CD14-positive monocyte (primary cell): ENCODE measurements at regions not wholly inside any gene's neighbourhood (a gene's known extent, or its start where the extent isn't known, plus 50 kb on each side); places are given as distances from the start of the nearest gene placed in this dataset.

Experiments
- DNase-seq, 3 donors: peaks; one replicate each; pipeline ENCODE4 v3.0.0-alpha.2; 2011 to 2022
- H2AFZ ChIP-seq: 2 replicates; pipeline ENCODE4 v1.6.0; 2012; ENCODE audit warnings: mild to moderate bottlenecking, low read depth, low read length, inconsistent platforms; ENCODE audit not compliant: insufficient read depth, poor library complexity, severe bottlenecking
- H3K27ac ChIP-seq, 2 donors: 1 replicate in 1 of 2; 2 replicates in 1 of 2; pipeline ENCODE4 v1.5.1; 2012 to 2013; ENCODE audit warnings: low read length in 2 of 2, control low read depth in 1 of 2, inconsistent platforms in 1 of 2, low read depth in 1 of 2, mild to moderate bottlenecking in 1 of 2
- H3K27me3 ChIP-seq, 2 donors: one replicate each; pipeline versions ENCODE4 v1.6.0 to v1.6.1; 2011 to 2013; ENCODE audit warnings: low read length in 2 of 2; ENCODE audit not compliant: control insufficient read depth in 2 of 2, insufficient read depth in 2 of 2
- H3K36me3 ChIP-seq, 2 donors: replicated peaks in 1 of 2; 1 replicate in 1 of 2; 2 replicates in 1 of 2; pipeline versions ENCODE4 v1.5.1 to v1.6.1; 2012 to 2013; ENCODE audit warnings: low read length in 2 of 2, control low read depth in 1 of 2, inconsistent platforms in 1 of 2, mild to moderate bottlenecking in 1 of 2; ENCODE audit not compliant: insufficient read depth in 2 of 2, control insufficient read depth in 1 of 2
- H3K4me1 ChIP-seq, 2 donors: 1 replicate in 1 of 2; 2 replicates in 1 of 2; pipeline versions ENCODE4 v1.5.1 to v1.6.1; 2012 to 2013; ENCODE audit warnings: low read length in 2 of 2, control low read depth in 1 of 2, inconsistent platforms in 1 of 2, mild to moderate bottlenecking in 1 of 2, moderate library complexity in 1 of 2; ENCODE audit not compliant: insufficient read depth in 2 of 2, control insufficient read depth in 1 of 2
- H3K4me2 ChIP-seq: replicated peaks from 2 replicates; pipeline ENCODE3; 2012; ENCODE audit warnings: low read length, moderate library complexity, mild to moderate bottlenecking; ENCODE audit not compliant: poor library complexity, severe bottlenecking; ENCODE audit errors: extremely low read depth
- H3K4me3 ChIP-seq, 3 experiments: fragments of 200-600 bp in 1 of 3; sonication (generic) in 1 of 3; replicated peaks in 1 of 3; 1 replicate in 2 of 3; 2 replicates in 1 of 3; pipeline ENCODE4 v1.5.1; 2011 to 2013; ENCODE audit warnings: low read length in 3 of 3, mild to moderate bottlenecking in 3 of 3, control low read depth in 2 of 3, low read depth in 2 of 3, inconsistent platforms in 1 of 3, moderate library complexity in 1 of 3
- H3K79me2 ChIP-seq: 2 replicates; pipeline ENCODE4 v1.6.0; 2012; ENCODE audit warnings: mild to moderate bottlenecking, control low read depth, inconsistent platforms, low read length, moderate library complexity; ENCODE audit not compliant: insufficient read depth
- H3K9ac ChIP-seq: 2 replicates; pipeline ENCODE4 v1.6.0; 2017; ENCODE audit warnings: low read length, mild to moderate bottlenecking; ENCODE audit not compliant: insufficient read depth, poor library complexity, severe bottlenecking
- H3K9me3 ChIP-seq, 2 donors: replicated peaks in 1 of 2; 1 replicate in 1 of 2; 2 replicates in 1 of 2; pipeline versions ENCODE4 v1.5.1 to v1.6.1; 2012 to 2013; ENCODE audit warnings: low read length in 2 of 2, control low read depth in 1 of 2; ENCODE audit not compliant: control insufficient read depth in 1 of 2, insufficient read depth in 1 of 2
- H4K20me1 ChIP-seq: 2 replicates; pipeline ENCODE4 v1.6.0; 2012; ENCODE audit warnings: mild to moderate bottlenecking, low read length, control low read depth, moderate library complexity; ENCODE audit not compliant: insufficient read depth
- H3K27ac Mint-ChIP-seq, 7 donors: one replicate each; pipeline ENCODE4 v1.8.0; 2020; ENCODE audit warnings: mild to moderate bottlenecking in 7 of 7, mixed read lengths in 7 of 7, moderate library complexity in 6 of 7, inconsistent platforms in 2 of 7
- H3K27me3 Mint-ChIP-seq, 3 donors: one replicate each; pipeline ENCODE4 v1.8.0; 2021 to 2022; ENCODE audit warnings: low read depth in 3 of 3, mild to moderate bottlenecking in 3 of 3, mixed read lengths in 3 of 3, moderate library complexity in 3 of 3, inconsistent platforms in 1 of 3
- H3K36me3 Mint-ChIP-seq, 2 donors: one replicate each; pipeline ENCODE4 v1.8.0; 2020; ENCODE audit warnings: mixed read lengths in 2 of 2, inconsistent platforms in 1 of 2, mild to moderate bottlenecking in 1 of 2
- H3K4me1 Mint-ChIP-seq: one replicate; pipeline ENCODE4 v1.8.0; 2020; ENCODE audit warnings: mild to moderate bottlenecking, mixed read lengths
- H3K4me3 Mint-ChIP-seq, 2 donors: one replicate each; pipeline ENCODE4 v1.8.0; 2020; ENCODE audit warnings: mild to moderate bottlenecking in 2 of 2, mixed read lengths in 2 of 2, moderate library complexity in 1 of 2
- H3K9me3 Mint-ChIP-seq, 7 donors: one replicate each; pipeline ENCODE4 v1.8.0; 2020 to 2022; ENCODE audit warnings: mixed read lengths in 7 of 7, mild to moderate bottlenecking in 6 of 7, moderate library complexity in 6 of 7, inconsistent platforms in 2 of 7
- WGBS: methylation state at CpG from one replicate; pipeline ENCODE4 v1.1.5; 2013; ENCODE audit warnings: missing lambda C conversion rate; ENCODE audit not compliant: insufficient coverage; 5-methylcytosine and 5-hydroxymethylcytosine counted together
- intact Hi-C, 2 donors: fragments of 100-400 bp; cut with micrococcal nuclease; formaldehyde crosslinking; loops; one replicate each; pipeline versions ENCODE4 v1.15.0 to v1.15.1; 2023
- TF ChIP-seq, protein P1 (sequence below): fragments of 200-600 bp; IDR thresholded peaks from one replicate; pipeline ENCODE4 v1.8.0; 2022; ENCODE audit warnings: antibody characterized with exemption, mild to moderate bottlenecking

DNA sequence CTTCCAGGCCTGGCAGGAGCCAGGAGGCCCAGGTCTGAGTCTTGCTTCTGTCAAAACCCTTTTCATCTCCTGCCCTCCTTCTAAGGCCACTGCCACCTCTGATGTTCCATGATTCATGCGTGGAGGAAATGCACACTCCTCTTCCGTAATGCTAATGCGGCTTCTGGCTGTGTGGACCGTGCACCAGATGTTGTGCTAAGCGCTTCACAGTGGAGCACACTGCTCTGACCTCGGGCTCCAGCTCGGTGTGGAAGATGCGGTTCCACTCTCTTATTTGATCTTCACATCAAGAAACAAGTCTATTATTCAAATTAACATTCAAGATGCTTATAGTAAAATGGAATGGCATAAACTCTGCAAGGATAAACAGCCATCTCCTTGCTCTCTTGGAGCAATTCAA lies 629.2 kb downstream of the UQCRFS1 start:
- TF ChIP-seq, protein P1, sequence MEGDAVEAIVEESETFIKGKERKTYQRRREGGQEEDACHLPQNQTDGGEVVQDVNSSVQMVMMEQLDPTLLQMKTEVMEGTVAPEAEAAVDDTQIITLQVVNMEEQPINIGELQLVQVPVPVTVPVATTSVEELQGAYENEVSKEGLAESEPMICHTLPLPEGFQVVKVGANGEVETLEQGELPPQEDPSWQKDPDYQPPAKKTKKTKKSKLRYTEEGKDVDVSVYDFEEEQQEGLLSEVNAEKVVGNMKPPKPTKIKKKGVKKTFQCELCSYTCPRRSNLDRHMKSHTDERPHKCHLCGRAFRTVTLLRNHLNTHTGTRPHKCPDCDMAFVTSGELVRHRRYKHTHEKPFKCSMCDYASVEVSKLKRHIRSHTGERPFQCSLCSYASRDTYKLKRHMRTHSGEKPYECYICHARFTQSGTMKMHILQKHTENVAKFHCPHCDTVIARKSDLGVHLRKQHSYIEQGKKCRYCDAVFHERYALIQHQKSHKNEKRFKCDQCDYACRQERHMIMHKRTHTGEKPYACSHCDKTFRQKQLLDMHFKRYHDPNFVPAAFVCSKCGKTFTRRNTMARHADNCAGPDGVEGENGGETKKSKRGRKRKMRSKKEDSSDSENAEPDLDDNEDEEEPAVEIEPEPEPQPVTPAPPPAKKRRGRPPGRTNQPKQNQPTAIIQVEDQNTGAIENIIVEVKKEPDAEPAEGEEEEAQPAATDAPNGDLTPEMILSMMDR, result no peak
- Mint-ChIP-seq H3K4me3 (no peak overlapping the region), H3K9me3 (peaks cover 0 to 6% (median 0%) of the 10 kb centered on the region in 7 donors), H3K27ac (no peak overlapping the region), H3K27me3 (peaks cover 2 to 9% (median 3%) of the 10 kb centered on the region in 3 donors), H3K36me3 (no peaks in the 10 kb centered on the region), H3K4me1 (no peaks in the 10 kb centered on the region)
- no peaks in the 10 kb centered on the region for H3K9me3 ChIP-seq
- no peaks in the 10 kb centered on the region for H3K4me1 ChIP-seq
- no peaks in the 10 kb centered on the region for H4K20me1 ChIP-seq
- no peak for DNase-seq
- H3K4me3 ChIP-seq, result no peak overlapping the region
- intact Hi-C loops, result no loop called here
- no peaks in the 10 kb centered on the region for H3K36me3 ChIP-seq
- no peak overlapping the region for H3K4me2 ChIP-seq
- no peak overlapping the region for H3K9ac ChIP-seq
- H3K27me3 ChIP-seq, result no peaks in the 10 kb centered on the region
- WGBS, result 95% methylated on average over 4 of the region's 8 CpGs
- no peak overlapping the region for H2AFZ ChIP-seq
- H3K27ac ChIP-seq, result no peak overlapping the region
- H3K79me2 ChIP-seq, result no peaks in the 10 kb centered on the region

DNA sequence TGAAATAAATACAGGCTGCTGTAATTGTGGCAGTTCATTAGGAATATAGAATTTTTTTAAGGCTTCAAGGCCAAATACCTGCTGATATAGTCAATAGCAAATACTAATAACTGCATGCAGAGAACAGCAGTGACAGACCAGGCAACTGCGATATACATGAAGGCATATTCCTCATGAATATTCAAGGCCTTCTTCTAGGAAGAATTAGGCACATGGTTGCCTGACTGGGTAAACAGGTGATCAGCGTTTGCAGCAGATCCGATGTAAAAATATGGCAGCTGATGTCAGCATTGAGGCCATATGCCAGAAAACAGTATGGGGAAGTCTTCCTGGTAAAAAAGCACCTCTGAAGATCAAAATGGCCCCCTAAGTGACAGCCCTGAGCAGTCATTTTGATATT lies 629.7 kb downstream of the UQCRFS1 start:
- Histone ChIP-seq H3K27me3 (no peaks in the 10 kb centered on the region), H4K20me1 (no peaks in the 10 kb centered on the region), H3K27ac (no peak overlapping the region), H3K9me3 (no peaks in the 10 kb centered on the region), H3K9ac (no peak overlapping the region), H3K79me2 (no peaks in the 10 kb centered on the region), H3K4me2 (no peak overlapping the region), H2AFZ (no peak overlapping the region), H3K4me1 (no peaks in the 10 kb centered on the region), H3K36me3 (no peaks in the 10 kb centered on the region), H3K4me3 (no peak overlapping the region)
- H3K9me3 Mint-ChIP-seq, result peaks cover 0 to 6% (median 0%) of the 10 kb centered on the region in 7 donors
- WGBS, result 88% methylated on average over 3 of the region's 3 CpGs
- TF ChIP-seq, protein P1, result no peak
- intact Hi-C loops, result no loop called here
- DNase-seq, result no peak
- no peaks in the 10 kb centered on the region for H3K36me3 Mint-ChIP-seq
- H3K4me1 Mint-ChIP-seq, result no peaks in the 10 kb centered on the region
- H3K4me3 Mint-ChIP-seq, result no peak overlapping the region
- H3K27ac Mint-ChIP-seq, result no peak overlapping the region
- H3K27me3 Mint-ChIP-seq, result peaks cover 2 to 9% (median 3%) of the 10 kb centered on the region in 3 donors
